Cardiac fibroblast (primary cell): ENCODE measurements at regions not wholly inside any gene's neighbourhood (a gene's known extent, or its start where the extent isn't known, plus 50 kb on each side); places are given as distances from the start of the nearest gene placed in this dataset.
"Not testable (repeated sequence)": the region's sequence is repeated elsewhere in the genome, so short reads cannot be mapped to it uniquely, and the experiment has no call there.

Source experiments
- DNase-seq, 2 donors: peaks; one replicate each; pipeline versions ENCODE4 v3.0.0 to v3.0.0-alpha.2; 2010; ENCODE audit warnings: low read depth in 2 of 2
- H3K4me3 ChIP-seq, 2 donors: replicated peaks in 1 of 2; 1 replicate in 1 of 2; 2 replicates in 1 of 2; pipeline ENCODE4 v1.5.1; 2011; ENCODE audit warnings: low read depth in 2 of 2, low read length in 2 of 2, mild to moderate bottlenecking in 2 of 2, moderate library complexity in 1 of 2
- TF ChIP-seq, protein P1 (sequence below): IDR thresholded peaks from one replicate; pipeline ENCODE4 v1.5.1; 2011; ENCODE audit warnings: low read depth, mild to moderate bottlenecking, low read length, inconsistent platforms

DNA sequence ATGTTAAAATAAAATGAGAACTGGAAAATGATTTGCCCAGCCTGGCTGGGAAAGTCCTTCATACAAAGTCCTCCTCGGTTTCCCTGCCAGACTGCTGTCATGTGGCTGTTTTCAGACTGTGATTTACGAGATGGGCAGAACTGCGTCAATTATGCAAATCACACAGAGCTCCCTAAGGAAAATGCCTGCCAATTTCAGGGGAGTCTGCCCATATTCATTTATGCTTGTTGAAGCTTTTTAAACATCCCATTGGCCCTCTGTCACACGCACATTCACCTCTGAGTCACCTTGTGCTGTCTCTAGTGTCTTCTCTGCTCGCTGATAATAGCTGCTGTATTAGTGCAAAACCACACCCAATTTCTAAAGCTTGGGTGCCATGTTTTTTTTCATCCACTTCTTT lies 81.7 kb upstream of the FAM20A start:
- H3K4me3 ChIP-seq: no peak overlapping the region
- TF ChIP-seq, protein P1, sequence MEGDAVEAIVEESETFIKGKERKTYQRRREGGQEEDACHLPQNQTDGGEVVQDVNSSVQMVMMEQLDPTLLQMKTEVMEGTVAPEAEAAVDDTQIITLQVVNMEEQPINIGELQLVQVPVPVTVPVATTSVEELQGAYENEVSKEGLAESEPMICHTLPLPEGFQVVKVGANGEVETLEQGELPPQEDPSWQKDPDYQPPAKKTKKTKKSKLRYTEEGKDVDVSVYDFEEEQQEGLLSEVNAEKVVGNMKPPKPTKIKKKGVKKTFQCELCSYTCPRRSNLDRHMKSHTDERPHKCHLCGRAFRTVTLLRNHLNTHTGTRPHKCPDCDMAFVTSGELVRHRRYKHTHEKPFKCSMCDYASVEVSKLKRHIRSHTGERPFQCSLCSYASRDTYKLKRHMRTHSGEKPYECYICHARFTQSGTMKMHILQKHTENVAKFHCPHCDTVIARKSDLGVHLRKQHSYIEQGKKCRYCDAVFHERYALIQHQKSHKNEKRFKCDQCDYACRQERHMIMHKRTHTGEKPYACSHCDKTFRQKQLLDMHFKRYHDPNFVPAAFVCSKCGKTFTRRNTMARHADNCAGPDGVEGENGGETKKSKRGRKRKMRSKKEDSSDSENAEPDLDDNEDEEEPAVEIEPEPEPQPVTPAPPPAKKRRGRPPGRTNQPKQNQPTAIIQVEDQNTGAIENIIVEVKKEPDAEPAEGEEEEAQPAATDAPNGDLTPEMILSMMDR: no peak
- DNase-seq: no peak

DNA sequence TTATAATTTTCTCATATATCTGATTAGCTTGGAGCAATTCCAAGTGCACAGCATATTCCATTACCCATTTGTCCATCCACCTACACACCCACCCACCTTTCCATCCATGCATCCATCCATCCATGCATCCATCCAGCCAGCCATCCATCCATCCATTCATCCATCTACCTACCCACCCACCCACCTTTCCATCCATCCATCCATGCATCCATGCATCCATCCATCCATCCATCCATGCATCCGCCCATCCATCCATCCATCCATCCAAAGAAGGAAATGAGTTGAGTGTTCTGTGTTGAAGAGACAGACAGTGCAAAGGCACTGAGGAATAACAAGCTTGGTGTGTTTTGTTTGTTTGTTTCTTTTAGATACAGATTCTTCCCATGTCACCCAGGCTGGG lies 78.7 kb upstream of the FAM20A start:
- no peak for DNase-seq
- no peak overlapping the region for H3K4me3 ChIP-seq
- TF ChIP-seq, protein P1: no peak

DNA sequence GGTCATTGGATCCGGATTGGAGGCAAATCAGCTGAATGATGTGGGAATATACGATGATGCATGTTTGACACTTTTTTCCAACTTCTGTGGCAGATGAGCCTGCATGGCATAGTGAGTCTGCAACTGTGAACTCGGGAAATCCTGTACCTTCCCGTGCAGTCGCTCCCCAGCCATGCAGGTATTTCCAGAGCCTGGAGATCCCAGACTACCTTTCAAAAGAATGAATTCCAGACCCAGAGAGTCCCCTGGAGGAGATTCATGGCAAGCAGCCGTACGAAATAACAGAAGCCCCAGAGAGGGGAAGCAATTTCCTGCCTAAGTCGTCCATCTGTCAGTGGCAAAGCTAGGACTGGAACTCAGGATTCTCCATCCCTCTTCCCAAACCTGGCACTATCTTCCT lies 75.7 kb upstream of the FAM20A start:
- H3K4me3 ChIP-seq: no peak overlapping the region
- no peak for DNase-seq
- TF ChIP-seq, protein P1: no peak

DNA sequence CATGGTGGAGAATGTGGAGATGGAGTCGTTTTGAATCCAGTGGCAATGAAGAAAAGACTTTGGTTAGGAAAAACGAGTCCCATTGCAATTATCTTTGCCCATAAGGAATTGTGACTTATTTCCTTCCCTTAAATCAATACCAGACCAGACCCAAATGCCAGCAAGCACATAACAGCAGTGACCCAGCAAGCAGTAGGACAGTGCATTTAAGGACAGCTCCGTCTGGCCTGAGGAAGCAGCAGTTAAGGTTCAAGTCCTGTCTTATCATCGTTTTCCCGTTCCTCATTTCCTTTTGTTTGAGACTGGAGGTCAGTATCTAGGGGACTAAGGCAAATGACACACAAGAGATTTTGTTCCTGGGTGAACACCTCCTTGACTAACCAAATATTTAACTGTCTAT lies 74.6 kb upstream of the FAM20A start:
- DNase-seq: no peak
- TF ChIP-seq, protein P1: no peak
- no peak overlapping the region for H3K4me3 ChIP-seq

DNA sequence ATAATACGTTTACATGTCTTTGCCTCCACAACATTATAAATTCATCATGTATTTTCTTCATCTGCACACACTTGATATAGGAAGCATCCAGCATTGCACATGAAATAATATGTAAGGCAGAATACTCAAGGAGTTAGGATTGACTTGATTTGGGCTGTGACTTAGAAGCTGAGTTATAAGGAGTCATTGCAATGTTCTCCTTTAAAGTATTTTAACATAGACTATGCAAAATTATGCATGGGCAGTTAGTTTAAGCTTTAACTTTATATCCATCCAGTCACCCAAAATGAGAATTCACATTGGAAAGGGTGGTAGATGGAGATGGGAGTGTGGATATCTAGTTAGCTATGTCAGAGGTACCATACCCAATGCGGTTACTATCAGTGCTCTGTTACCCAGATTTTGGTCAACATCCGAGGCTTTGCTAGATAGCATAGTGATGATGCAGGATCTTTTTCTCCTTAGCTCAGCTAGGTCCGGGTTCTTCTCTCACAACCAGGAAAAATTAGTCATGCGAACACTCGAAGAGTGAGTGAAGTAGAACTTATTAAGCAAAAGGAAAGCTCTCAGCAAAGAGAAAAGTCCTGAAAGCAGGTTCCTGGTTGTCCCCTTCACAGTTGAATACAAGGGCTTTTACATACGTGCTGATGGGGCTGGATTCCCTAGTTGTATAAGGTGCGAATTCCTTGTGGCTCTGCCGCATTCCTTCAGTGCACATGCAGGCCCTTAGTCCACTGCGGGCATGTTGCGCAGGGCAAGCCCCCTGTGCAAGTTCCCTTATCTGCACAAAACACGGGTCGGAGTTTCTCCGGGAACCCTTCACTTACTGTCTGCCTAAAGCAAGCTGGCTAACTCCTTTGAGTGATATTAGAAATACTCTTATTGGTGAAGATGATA lies 73.1 kb upstream of the FAM20A start:
- DNase-seq: no peak
- no peak overlapping the region for H3K4me3 ChIP-seq
- TF ChIP-seq, protein P1: no peak

DNA sequence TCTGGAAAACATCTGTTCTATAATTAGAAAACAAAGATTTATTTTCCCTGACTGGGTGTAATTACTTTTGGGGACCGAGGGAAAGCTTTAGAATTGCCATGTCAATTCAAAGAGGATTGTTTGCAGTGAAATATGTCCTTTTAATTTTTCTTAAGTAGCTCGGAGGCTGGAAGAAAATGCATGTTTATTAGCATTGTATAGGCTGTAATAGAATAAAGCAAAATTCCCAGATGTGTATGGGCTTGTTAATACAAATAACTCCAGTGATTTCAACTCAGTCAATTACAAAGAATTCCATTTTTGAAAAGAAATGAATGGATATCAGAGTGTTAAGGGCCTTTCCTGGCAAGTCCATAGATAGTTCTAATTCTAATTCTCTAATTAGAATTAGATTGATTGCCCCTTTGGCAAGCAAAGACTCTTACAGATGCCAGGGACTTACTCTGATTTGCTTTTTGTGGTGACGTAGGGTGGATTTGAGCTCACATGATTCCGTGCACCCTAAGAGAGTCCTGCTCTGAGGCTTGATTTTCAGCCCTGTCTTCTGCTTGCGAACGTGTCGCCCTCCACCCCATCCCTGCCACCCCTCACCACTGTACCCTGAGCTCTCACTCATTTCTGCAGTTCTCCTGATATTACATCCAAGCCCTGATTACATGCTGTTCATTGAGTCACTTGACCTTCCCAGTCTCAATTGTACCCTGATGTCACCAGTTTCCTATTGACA lies 70.0 kb upstream of the FAM20A start:
- DNase-seq: no peak
- no peak overlapping the region for H3K4me3 ChIP-seq

DNA sequence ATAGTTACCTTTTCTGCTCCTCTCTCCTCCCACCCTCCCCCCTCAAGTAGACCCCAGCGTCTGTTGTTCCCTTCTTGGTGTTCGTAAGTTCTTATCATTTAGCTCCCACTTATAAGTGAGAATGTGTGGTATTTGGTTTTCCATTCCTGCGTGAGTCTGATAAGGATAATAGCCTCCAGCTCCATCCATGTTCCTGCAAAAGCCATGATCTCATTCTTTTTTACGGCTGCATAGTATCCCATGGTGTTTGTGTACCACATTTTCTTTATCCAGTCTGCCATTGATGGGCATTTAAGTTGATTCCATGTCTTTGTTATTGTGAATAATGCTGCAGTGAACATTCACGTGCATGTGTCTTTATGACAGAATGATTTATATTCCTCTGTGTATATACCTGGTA lies 65.3 kb upstream of the FAM20A start:
- not testable (repeated sequence) for DNase-seq, H3K4me3 ChIP-seq

More for the DNA sequence above, 70.0 kb upstream of the FAM20A start:
- TF ChIP-seq, protein P1: no peak
